Posterior cingulate gyrus (tissue), 11 donors: ENCODE measurements at regions not wholly inside any gene's neighbourhood (a gene's known extent, or its start where the extent isn't known, plus 50 kb on each side); places are given as distances from the start of the nearest gene placed in this dataset.
A peak's percentile ranks its signal among the peaks of the same experiment; 100 is the strongest.
"Not testable (repeated sequence)": the region's sequence is repeated elsewhere in the genome, so short reads cannot be mapped to it uniquely, and the experiment has no call there.

Experiments used
- DNase-seq, 10 donors: peaks; one replicate each; pipeline versions ENCODE4 v3.0.0 to v3.0.0-alpha.2; 2020 to 2021; ENCODE audit warnings: mixed read lengths in 3 of 10
- intact Hi-C: fragments of 100-400 bp; cut with DNase I; formaldehyde crosslinking; loops from one replicate; pipeline ENCODE4 v1.15.1; 2023

DNA sequence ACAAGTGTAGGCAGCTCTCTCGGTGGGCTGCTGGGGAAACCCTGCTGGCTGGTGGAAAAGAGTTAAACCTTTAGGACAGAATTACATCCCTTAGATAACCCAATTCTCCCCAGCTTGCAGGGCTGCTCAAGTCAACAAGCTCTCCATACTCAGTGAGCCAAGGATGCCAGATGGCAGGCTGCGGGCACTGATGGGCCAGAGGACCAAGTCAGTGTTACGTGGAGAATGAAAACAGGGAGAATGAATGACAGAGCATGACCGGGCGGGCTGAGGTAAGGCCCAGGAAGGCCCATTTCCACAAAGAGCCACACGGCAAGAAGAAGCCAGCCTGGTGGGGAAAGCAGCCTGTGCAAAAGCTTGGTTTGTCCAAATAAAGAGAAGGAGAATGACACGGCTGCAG lies 58.7 kb upstream of the CD93 start:
- peak in 2 of 10 donors; percentile 40 to 52 for DNase-seq
- intact Hi-C loops, result no loop called here

DNA sequence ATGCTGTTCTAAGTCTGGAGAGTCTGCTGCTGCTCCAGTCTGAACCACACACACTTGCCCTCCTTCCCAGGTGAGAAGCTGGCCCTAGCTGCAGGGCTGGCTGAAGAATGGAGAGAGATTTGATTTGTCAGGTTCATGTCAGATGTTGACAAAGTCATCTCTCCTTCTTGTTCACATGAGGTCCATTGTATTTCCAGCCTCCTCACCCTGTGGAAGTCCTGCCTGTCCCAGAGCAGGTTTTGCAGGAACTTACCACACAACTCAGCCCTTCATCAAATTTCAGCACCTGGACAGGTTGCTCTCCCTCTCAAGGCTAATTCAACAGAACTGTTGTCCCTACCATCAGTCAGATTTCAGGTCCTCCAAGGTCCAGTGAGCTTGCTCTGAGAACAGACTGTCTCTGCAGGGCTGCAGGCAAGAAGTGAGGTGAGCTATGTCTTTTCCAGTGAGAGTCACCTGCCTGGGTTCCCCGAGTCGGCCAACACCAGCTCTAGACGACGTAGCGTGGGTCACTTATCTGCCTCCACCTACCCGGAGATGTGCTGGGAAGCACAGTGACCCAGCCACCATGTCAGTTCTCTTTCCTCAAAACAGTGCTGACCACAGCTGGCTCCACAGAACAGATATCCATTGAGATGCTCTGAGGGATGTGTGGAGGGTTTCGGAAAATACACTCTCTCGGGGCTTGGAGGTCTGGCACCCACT lies 58.0 kb upstream of the CD93 start:
- peak in 1 of 10 donors; percentile 32 for DNase-seq
- intact Hi-C loops, result no loop called here

DNA sequence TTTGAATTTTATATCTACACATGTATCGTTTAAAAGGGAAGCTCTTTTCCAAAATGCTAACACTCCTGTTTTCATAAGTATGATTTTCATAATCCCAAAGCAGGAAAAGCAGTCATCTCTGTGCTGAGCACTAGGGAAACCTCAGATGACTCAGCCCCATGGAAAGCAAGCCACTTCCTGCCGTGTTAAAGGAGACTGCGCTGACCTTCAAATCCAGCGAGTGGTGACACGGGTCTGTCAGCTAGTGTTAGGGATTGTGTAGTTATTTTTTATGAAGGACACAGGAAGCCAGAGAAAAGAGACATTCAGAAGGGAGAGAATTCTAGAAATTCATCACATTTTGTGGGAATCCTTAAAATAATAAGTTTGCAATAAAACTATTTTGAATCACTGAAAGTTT lies 57.0 kb upstream of the CD93 start:
- intact Hi-C loops, result no loop called here
- DNase-seq, result peak in 1 of 10 donors; percentile 68

DNA sequence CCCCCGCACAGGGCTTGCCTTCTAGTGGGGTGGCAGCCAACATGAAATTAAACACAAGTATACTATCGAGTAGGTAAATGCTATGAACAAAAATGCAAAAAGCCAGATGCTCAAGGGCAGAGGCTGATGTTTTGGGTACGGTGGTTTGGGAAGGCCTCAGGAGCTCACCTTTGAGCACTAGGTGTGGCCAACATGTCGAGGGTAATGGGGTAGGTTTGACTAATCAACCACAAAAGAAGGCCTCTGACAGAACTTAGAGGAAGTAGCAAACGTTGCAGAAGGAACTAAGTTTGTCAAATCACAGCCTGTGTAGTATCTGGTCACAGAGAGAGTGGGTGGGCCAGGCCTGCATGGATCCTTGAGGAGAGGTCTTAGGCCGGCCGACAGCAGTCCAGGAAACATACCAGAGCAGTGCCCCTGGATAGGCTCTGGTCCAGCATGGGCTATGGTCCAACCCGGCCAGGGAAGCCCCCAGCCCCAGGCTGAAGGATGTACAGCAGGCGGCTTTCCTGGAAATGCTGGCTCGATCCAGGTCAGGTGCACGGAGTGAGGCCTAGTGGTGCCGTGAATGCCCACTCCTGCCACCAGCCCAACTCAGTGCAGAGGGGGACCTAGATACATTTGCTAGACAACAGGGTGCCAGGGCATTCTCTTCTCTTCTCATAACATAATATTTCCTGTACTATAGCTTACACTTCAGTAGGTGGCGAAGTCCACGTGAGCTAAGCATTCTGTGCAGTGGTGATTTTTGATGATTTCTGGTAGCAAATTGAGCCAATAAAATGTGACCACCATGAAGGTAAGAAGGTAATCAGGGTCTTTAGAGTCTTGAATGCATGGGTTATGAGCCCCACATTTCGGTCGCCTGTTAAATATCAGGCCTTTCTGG lies 56.3 kb upstream of the CD93 start:
- DNase-seq, result peak in 2 of 10 donors; percentile 57 to 73
- intact Hi-C loops, result no loop called here

DNA sequence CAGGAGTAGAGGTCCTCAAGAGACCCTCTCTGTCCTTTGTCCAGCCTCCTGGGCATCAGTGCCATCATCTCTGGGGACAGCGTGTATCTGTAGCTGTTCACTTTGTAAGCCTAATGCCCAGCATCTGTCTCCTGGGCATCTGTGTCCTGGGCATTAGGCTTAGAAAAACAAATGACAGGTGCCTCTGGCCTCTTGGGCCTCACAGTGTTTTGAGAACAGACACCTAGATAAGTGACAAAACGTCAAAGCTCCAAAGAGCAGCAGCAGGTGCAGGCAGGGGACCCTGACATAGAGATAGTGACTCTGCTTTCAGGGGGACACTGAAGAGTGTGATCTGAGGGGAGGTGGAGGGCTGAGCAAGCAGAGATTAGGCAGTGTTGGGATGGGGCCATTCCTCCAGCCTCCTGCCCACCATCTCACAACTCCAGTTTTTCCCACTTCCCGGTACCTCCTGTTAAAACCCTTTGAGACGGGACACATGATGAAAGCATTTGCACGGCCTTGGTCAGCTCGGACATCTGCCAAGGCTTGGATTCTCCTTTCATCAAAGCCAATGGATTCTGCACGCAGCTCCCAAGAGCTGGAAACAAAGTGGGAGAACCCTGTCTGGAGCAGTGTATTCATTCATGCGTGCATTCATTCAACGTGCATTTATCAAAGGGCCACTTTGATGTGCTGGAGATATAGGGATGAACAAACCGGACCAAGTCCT lies 55.5 kb upstream of the CD93 start:
- peak in 1 of 10 donors; percentile 9 for DNase-seq
- intact Hi-C loops, result no loop called here

DNA sequence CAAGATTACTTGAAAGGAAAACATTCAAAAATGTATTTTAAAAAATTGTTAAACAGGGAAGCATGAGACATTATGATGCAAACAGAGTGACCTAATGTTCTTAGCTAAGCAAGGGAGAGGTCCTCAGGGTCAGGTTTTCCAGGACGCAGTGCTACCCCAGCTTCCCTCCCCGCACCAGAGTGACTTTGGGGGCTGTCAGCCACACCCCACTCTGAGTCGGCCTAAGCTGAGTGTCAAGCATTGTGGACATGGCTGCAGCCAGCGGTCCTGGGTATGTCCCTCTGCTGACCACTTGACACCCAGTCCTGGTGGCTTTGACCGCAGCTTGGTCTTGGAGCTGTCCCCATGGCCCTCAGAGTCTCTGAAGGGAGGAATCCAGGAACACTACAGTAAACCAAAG lies 54.9 kb upstream of the CD93 start:
- intact Hi-C loops, result no loop called here

DNA sequence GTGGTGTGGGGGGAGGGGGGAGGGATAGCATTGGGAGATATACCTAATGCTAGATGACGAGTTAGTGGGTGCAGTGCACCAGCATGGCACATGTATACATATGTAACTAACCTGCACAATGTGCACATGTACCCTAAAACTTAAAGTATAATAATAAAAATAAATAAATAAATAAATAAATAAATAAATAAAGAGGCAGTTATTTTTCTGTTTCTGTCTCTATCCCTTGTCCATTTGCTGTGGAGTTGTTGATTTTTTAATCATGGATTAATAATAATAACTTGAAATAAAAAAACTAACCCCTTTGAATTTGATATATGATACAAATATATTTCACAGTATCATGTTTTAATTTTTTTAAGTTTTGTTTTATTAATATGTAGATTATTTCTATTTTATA lies 53.9 kb upstream of the CD93 start:
- DNase-seq, intact Hi-C loops: not testable (repeated sequence)

More for the DNA sequence above, 54.9 kb upstream of the CD93 start:
- peak in 1 of 10 donors; percentile 48 for DNase-seq

DNA sequence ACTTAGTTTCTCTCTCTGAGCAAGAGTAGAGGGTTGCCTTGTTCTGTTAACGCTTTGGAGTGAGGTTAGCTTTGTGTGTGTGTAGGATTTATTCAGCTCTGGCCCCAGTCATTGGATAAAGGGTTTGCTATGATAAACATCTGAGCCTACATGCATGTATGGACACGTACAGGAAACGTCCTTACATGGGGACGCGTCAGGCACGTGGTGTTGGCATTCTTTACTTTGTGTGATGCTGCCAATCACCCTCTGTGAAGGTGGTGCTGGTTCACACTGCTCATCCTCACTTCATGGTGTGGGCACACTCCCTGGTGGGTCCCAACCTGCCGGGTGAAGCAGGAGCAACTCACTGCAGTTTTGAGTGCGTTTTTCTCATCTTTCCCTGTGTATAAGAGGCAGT lies 53.4 kb upstream of the CD93 start:
- peak in 2 of 10 donors; percentile 25 to 58 for DNase-seq
- intact Hi-C loops, result no loop called here

DNA sequence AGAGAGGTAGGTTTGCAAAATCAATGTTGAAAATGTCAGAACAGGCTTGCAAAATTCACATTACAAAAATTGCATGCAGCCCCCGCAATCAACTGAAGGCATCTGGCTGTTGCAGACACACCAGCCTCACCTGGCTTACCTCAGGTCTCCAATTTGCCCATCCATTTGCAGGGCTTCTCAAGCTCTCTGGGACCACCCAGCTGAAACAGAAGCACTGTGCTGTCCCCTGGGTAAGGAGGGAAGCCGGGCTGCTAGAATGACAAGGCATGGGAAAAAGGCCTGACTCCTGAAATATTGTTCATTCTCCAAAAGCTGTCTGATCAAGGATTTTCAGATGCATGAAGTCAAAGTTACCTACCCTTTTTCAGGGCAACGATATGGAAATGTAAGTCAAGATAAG lies 52.6 kb upstream of the CD93 start:
- peak in 1 of 10 donors; percentile 24 for DNase-seq
- intact Hi-C loops, result no loop called here

DNA sequence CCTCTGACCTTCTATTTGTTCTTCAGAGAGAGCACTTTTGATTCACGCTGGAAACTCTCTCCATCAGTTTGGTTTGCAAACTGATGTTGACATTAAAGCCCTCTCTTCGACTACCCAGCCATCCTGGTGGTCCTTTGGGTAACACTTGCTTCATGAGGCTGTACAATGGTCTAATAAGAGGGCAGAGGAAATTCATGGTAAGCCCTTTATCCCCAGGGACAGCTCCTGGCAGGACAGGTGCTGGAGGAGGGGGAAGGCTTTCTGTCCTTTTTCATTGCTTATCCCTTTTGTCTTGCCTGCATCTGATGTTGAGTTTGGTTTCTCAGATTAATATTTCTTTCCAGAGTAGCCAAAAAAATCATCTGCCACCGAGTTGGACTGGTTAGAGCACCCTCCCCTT lies 52.1 kb upstream of the CD93 start:
- intact Hi-C loops, result no loop called here
- DNase-seq, result no peak

DNA sequence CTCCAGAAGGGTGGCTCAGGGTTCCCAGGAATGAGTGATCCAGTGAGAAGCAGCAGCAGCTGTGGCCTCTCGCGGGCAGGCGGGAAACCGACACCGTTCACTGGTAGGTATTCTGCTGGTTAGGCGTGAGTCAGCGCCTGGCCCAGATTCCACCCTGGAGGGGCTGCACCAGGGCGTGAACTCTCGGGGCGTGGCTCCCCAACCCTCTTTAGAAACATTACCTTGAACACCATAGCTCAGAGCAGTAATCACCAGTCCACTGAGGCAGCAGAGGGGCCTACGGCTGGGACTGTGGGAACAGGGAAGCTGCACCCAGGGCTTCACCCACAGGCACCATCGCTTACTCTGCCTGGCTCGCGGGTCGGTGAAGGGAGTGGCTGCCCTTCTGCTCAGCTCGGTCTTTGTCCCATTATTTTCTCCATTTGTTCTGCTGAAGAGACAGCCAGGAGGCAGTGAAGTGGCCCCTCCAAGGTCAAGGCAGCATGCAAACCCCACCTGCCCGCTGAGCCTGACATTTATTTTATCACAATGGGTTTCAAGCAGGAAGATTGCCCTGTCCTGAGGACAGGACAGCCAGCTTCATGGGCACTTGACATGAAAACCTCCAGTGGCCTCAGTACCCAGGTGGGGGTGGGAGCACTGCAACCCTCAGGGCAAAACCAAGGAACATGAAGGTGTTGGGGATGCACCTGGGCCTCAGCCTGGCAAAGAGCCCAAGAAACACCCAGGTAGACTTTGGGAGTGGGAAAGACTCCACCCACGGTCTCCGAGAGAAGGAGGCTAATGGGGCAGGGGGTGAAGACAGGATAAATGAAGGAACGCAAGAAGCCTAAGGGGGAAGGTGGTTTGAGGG lies 51.0 kb upstream of the CD93 start:
- intact Hi-C loops, result no loop called here
- peak in 2 of 10 donors; percentile 48 to 50 for DNase-seq

DNA sequence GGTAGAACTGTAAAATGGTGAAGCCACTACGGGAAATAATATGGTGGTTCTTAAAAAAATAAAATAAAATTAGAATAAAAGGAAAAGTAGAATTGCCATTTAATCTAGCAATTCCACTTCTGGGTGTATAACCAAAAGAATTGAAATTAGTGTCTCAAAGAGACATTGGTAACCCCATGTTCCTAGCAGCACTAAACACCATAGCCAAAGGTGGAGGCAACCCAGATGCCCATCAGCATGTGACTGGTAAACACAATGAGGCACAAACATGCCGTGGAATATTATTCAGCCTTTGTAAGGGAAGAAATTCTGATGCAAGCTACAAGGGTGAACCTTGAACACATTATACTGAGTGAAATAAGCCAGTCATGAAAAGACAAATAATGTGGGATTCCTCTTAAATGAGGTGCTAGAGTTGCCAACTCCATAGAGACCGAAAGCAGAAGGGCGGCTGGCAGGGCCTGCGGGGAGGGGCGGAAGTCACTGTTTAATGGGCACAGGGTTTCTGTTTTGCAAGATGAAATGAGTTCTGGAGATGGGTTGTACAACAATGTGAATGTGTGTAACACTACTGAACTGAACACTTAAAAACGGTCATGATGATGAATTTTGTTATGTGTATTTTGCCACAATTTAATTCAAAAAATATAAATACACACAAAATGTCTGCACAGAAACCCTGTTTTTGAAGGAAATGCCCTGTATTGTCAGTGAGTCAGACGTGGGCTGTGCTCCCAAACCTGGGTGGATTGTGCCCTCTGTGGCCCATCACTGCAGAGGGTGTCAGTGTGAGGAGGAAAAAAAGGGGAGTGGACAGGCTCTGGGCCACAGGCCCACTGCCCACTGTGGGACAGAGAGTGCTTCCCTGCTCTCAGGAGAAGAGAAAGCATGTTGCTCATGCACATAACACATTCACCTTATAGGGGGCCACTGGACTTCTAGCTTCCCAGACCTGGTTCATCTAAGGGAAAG lies 49.6 kb upstream of the CD93 start:
- DNase-seq, result peak in 2 of 10 donors; percentile 27 to 42
- intact Hi-C loops, result no loop called here
